Transverse colon (tissue), 4 donors: ENCODE measurements at regions not wholly inside any gene's neighbourhood (a gene's known extent, or its start where the extent isn't known, plus 50 kb on each side); places are given as distances from the start of the nearest gene placed in this dataset.

Source experiments
- DNase-seq: peaks from one replicate; pipeline ENCODE4 v3.0.0-alpha.2; 2019
- H3K27ac ChIP-seq, 4 donors: fragments of 200-600 bp; sonication (generic); 2 replicates each; pipeline ENCODE4 v1.5.1; 2016 to 2018; ENCODE audit warnings: inconsistent platforms in 4 of 4
- H3K27me3 ChIP-seq: fragments of 200-600 bp; sonication (generic); 2 replicates; pipeline ENCODE4 v1.5.1; 2017; ENCODE audit warnings: inconsistent platforms
- H3K36me3 ChIP-seq, 4 donors: fragments of 200-600 bp; sonication (generic); 2 replicates each; pipeline ENCODE4 v1.5.1; 2017 to 2019; ENCODE audit warnings: inconsistent platforms in 4 of 4
- H3K4me1 ChIP-seq, 4 donors: fragments of 200-600 bp; sonication (generic); 2 replicates each; pipeline ENCODE4 v1.5.1; 2017 to 2020; ENCODE audit warnings: inconsistent platforms in 4 of 4
- H3K4me3 ChIP-seq, 4 donors: fragments of 200-600 bp; sonication (generic); 1 replicate in 1 of 4; 2 replicates in 3 of 4; pipeline versions ENCODE4 v1.5.1 to v1.6.1; 2017 to 2019; ENCODE audit warnings: inconsistent platforms in 4 of 4
- H3K9me3 ChIP-seq, 2 donors: fragments of 200-600 bp; sonication (generic); 2 replicates each; pipeline ENCODE4 v1.5.1; 2017 to 2019; ENCODE audit warnings: inconsistent platforms in 2 of 2
- EP300 ChIP-seq: sonication (generic); formaldehyde crosslinking; IDR thresholded peaks from one replicate; pipeline ENCODE4 v1.6.1; 2017; ENCODE audit warnings: antibody characterized with exemption, low read depth
- POLR2A ChIP-seq: fragments of 450-650 bp; IDR thresholded peaks from one replicate; pipeline ENCODE4 v1.6.1; 2016; ENCODE audit warnings: antibody characterized with exemption, mild to moderate bottlenecking, moderate library complexity
- POLR2AphosphoS5 ChIP-seq, 3 donors: sonication (generic); formaldehyde crosslinking; IDR thresholded peaks; one replicate each; pipeline ENCODE4 v1.6.1; 2016; ENCODE audit warnings: antibody characterized with exemption in 3 of 3
- WGBS, 2 donors: methylation state at CpG; one replicate each; pipeline ENCODE4 v1.1.5; 2018; ENCODE audit warnings: low coverage in 1 of 2; 5-methylcytosine and 5-hydroxymethylcytosine counted together
- in situ Hi-C, 4 donors: fragments of 200-750 bp; cut with MboI; loops; one replicate each; pipeline versions ENCODE4 v1.15.0 to v1.15.1; 2017; ENCODE audit warnings: low sequenced_read_pairs in 3 of 4, low pct_ligation_motif_present in 1 of 4, low pct_unique_long_range_greater_than_20kb in 1 of 4
- intact Hi-C: fragments of 100-400 bp; cut with DNase I; formaldehyde crosslinking; loops from one replicate; pipeline ENCODE4 v1.15.1; 2023; ENCODE audit warnings: low total_unique reads
- TF ChIP-seq, protein P1 (sequence below), 5 experiments: fragments of 200-600 bp in 3 of 5; fragments of 450-650 bp in 2 of 5; sonication (generic) in 3 of 5; IDR thresholded peaks; 1 replicate in 2 of 5; 2 replicates in 3 of 5; pipeline ENCODE4 v1.5.1; 2016 to 2017; ENCODE audit warnings: antibody characterized with exemption in 5 of 5, inconsistent platforms in 3 of 5, mild to moderate bottlenecking in 2 of 5, moderate library complexity in 1 of 5

DNA sequence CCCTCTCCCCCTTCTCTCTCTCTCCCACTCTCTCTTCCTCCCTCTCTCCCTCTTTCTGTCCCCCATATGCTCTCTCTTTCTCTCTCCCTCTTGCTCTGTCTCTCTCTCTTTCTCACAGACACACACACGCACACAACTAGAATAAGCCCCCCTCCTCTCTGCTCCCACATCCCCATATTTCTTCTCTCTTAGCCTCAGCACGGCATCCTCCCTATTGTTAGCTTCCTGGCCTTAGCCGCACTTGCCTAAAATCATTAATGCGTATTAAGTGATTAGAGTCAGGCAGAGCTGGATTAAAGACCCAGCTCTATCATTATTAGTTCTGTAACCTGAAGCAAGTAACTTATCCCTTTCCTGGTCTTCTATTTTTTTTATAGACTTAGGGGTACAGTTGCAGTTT is 319.0 kb upstream of the C16orf82 start:
- in situ Hi-C loops: no loop called here
- no peaks in the 10 kb centered on the region for H3K36me3 ChIP-seq
- intact Hi-C loops: no loop called here
- 55 to 65% methylated on average over 2 to 4 of the region's 4 CpGs for WGBS, 2 donors
- TF ChIP-seq, protein P1, sequence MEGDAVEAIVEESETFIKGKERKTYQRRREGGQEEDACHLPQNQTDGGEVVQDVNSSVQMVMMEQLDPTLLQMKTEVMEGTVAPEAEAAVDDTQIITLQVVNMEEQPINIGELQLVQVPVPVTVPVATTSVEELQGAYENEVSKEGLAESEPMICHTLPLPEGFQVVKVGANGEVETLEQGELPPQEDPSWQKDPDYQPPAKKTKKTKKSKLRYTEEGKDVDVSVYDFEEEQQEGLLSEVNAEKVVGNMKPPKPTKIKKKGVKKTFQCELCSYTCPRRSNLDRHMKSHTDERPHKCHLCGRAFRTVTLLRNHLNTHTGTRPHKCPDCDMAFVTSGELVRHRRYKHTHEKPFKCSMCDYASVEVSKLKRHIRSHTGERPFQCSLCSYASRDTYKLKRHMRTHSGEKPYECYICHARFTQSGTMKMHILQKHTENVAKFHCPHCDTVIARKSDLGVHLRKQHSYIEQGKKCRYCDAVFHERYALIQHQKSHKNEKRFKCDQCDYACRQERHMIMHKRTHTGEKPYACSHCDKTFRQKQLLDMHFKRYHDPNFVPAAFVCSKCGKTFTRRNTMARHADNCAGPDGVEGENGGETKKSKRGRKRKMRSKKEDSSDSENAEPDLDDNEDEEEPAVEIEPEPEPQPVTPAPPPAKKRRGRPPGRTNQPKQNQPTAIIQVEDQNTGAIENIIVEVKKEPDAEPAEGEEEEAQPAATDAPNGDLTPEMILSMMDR (IDR thresholded peaks at IDR 0.05): no peak
- H3K4me1 ChIP-seq: no peaks in the 10 kb centered on the region
- DNase-seq: no peak
- no peak overlapping the region for H3K4me3 ChIP-seq
- no peak overlapping the region for H3K27ac ChIP-seq
- H3K9me3 ChIP-seq: no peaks in the 10 kb centered on the region
- no peaks in the 10 kb centered on the region for H3K27me3 ChIP-seq

DNA sequence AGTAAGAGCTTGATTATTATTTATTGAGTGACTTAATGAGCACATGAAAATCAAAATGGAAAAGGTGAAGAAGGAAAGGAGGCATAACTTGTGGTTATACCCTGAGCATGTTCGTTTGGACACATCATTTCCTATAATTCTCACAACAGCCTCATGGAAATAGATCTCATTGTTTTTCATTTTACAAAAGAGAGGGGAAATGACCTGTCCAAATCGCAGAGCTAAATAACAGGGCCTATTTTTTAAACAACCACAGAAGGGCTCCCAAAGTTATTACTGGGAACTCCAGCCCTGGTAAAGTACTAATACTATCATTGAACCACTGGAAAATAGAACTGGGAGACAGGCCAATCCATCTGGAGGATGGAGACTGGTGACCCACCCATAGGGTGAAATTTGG is 317.7 kb upstream of the C16orf82 start:
- Histone ChIP-seq H3K27me3 (no peaks in the 10 kb centered on the region), H3K36me3 (no peaks in the 10 kb centered on the region), H3K9me3 (no peaks in the 10 kb centered on the region), H3K27ac (no peak overlapping the region), H3K4me3 (no peak overlapping the region), H3K4me1 (no peaks in the 10 kb centered on the region)
- 32 to 41% methylated on average over 2 of the region's 2 CpGs for WGBS, 2 donors
- TF ChIP-seq, protein P1 (IDR thresholded peaks at IDR 0.05): no peak
- TF ChIP-seq POLR2AphosphoS5 (IDR thresholded peaks at IDR 0.05) (no peak), EP300 (no peak), POLR2A (no peak)
- intact Hi-C loops: no loop called here
- DNase-seq: no peak
- in situ Hi-C loops: no loop called here

DNA sequence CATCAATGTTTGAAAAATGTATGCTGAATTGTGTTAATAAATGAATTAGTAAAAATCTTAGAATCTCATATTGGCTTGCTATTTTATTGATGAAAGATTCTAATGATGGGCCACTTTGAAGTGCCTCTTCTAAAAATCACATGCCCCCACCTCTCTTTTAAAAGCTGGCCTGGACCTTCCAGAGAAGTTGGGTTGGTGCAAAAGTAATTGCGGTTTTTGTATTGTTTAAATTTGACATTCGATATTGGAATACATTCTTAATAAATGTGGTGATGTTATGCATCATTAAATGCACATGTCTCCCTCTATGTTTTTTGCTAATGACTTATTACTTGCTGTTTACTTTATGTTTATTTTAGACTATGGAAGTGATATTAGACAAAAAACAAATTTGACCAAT is 314.6 kb upstream of the C16orf82 start:
- Histone ChIP-seq H3K27ac (no peak overlapping the region), H3K36me3 (no peaks in the 10 kb centered on the region), H3K9me3 (no peaks in the 10 kb centered on the region), H3K27me3 (no peaks in the 10 kb centered on the region), H3K4me3 (no peak overlapping the region), H3K4me1 (no peaks in the 10 kb centered on the region)
- DNase-seq: no peak
- 93 to 100% methylated on average over 2 of the region's 2 CpGs for WGBS, 2 donors
- intact Hi-C loops (no loop called here), in situ Hi-C loops (no loop called here)
- no peak for TF ChIP-seq POLR2AphosphoS5 (IDR thresholded peaks at IDR 0.05)
- no peak for TF ChIP-seq EP300
- TF ChIP-seq, protein P1 (IDR thresholded peaks at IDR 0.05): no peak
- no peak for TF ChIP-seq POLR2A

DNA sequence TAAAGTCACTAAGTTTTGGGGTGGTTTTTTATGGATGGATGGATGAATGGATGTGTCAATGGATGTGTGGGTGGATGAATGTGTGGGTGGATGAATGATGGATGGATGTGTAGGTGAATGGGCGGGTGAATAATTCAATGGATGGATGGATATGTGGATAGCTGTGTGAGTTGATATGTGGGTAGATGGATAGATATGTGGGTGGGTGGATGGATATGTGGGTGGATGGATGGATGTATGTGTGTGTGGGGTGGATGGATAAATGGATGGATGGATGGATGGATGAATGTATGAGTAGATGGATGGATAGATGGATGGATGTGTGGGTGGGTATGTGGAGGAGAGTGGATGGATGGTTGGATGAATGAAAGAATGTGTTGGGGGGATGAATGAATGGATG is 310.1 kb upstream of the C16orf82 start:
- no peaks in the 10 kb centered on the region for H3K27me3 ChIP-seq
- H3K9me3 ChIP-seq: no peaks in the 10 kb centered on the region
- intact Hi-C loops (no loop called here), in situ Hi-C loops (no loop called here)
- no peaks in the 10 kb centered on the region for H3K4me1 ChIP-seq
- TF ChIP-seq, protein P1 (IDR thresholded peaks at IDR 0.05): no peak
- TF ChIP-seq POLR2A (no peak), POLR2AphosphoS5 (IDR thresholded peaks at IDR 0.05) (no peak), EP300 (no peak)
- DNase-seq: no peak
- WGBS, 2 donors: 0% methylated on average over 1 of the region's 1 CpG
- no peak overlapping the region for H3K4me3 ChIP-seq
- H3K27ac ChIP-seq: no peak overlapping the region
- H3K36me3 ChIP-seq: no peaks in the 10 kb centered on the region
